Cardiac muscle cell (in vitro differentiated cells and primary cell): ENCODE measurements at regions not wholly inside any gene's neighbourhood (a gene's known extent, or its start where the extent isn't known, plus 50 kb on each side); places are given as distances from the start of the nearest gene placed in this dataset.

Experiments
- DNase-seq, 2 donors: peaks; one replicate each; pipeline versions ENCODE4 v3.0.0 to v3.0.0-alpha.2; 2010 to 2017; ENCODE audit warnings: low read depth in 1 of 2, low spot score in 1 of 2
- H3K27ac ChIP-seq: fragments of 200-600 bp; sonication (generic); 2 replicates; pipeline ENCODE4 v1.5.1; 2016
- H3K27me3 ChIP-seq: fragments of 200-600 bp; sonication (generic); 2 replicates; pipeline ENCODE4 v1.6.0; 2016; ENCODE audit warnings: control low read depth
- H3K36me3 ChIP-seq: fragments of 200-600 bp; sonication (generic); 2 replicates; pipeline ENCODE4 v1.5.1; 2016; ENCODE audit warnings: control low read depth
- H3K4me1 ChIP-seq: fragments of 200-600 bp; sonication (generic); 2 replicates; pipeline ENCODE4 v1.8.1; 2017; ENCODE audit warnings: low read depth, mild to moderate bottlenecking, mixed run types
- H3K4me3 ChIP-seq: fragments of 200-600 bp; sonication (generic); 2 replicates; pipeline ENCODE4 v1.5.1; 2016; ENCODE audit warnings: mild to moderate bottlenecking
- H3K9me3 ChIP-seq: fragments of 200-600 bp; sonication (generic); 2 replicates; pipeline ENCODE4 v1.5.1; 2017; ENCODE audit warnings: low read depth, mild to moderate bottlenecking, control low read depth
- TF ChIP-seq, protein P1 (sequence below): IDR thresholded peaks from 2 replicates; pipeline ENCODE4 v1.5.1; 2012; ENCODE audit warnings: low read depth, mild to moderate bottlenecking, low read length

DNA sequence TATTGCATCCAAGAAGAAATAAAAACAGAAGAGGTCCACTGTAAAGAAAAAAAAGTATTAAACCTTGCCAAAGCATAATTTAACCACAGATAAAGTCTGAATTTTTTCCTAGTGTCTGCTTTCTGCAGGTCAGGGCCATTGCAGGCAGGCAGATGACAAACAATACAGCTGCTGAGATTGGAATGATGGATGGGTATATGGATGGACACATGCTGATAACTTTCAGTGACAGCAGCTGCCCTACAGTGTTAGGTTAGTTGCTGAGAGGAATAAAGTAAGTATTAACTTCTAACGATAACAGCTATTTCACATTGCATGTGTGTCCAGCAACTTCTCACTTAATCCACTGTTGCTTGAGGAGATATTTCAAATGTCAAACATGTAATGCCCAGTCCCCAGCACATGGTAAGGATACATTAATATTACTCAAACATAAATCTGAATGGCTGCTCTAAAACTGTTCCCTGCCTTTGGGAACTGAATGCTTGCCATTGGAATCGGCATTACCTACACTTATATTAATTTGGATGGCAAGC is 515.3 kb downstream of the RMST start:
- DNase-seq, result no peak
- no peaks in the 10 kb centered on the region for H3K36me3 ChIP-seq
- no peaks in the 10 kb centered on the region for H3K9me3 ChIP-seq
- H3K27ac ChIP-seq, result no peak overlapping the region
- H3K4me1 ChIP-seq, result no peaks in the 10 kb centered on the region
- H3K27me3 ChIP-seq, result no peaks in the 10 kb centered on the region
- H3K4me3 ChIP-seq, result no peak overlapping the region
- TF ChIP-seq, protein P1, sequence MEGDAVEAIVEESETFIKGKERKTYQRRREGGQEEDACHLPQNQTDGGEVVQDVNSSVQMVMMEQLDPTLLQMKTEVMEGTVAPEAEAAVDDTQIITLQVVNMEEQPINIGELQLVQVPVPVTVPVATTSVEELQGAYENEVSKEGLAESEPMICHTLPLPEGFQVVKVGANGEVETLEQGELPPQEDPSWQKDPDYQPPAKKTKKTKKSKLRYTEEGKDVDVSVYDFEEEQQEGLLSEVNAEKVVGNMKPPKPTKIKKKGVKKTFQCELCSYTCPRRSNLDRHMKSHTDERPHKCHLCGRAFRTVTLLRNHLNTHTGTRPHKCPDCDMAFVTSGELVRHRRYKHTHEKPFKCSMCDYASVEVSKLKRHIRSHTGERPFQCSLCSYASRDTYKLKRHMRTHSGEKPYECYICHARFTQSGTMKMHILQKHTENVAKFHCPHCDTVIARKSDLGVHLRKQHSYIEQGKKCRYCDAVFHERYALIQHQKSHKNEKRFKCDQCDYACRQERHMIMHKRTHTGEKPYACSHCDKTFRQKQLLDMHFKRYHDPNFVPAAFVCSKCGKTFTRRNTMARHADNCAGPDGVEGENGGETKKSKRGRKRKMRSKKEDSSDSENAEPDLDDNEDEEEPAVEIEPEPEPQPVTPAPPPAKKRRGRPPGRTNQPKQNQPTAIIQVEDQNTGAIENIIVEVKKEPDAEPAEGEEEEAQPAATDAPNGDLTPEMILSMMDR, result no peak

GRCh38 chr12:97982684-97983083 is 520.1 kb downstream of the RMST start:
- no peak overlapping the region for H3K27ac ChIP-seq
- no peak for DNase-seq
- TF ChIP-seq, protein P1, result no peak
- no peaks in the 10 kb centered on the region for H3K36me3 ChIP-seq
- no peak overlapping the region for H3K4me3 ChIP-seq
- no peaks in the 10 kb centered on the region for H3K4me1 ChIP-seq
- no peaks in the 10 kb centered on the region for H3K27me3 ChIP-seq
- H3K9me3 ChIP-seq, result no peaks in the 10 kb centered on the region

DNA sequence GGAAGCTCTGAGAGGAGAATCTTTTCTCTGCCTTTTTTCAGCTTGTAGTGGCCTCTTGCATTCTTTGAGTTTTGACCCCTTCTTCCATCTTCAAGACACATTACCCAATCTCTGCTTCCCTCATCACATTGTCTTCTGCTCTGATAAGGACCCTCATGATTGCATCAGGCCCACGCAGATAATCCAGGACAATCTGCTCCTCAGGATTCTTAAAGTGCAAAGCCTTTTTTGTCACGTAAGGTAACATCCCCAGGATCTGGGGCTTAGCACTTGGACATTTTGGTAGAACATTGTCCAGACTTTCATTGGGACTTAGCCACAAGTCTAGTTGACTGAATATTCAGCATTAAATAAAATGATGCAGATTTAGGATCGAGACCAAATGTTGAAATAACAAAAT is 521.2 kb downstream of the RMST start:
- TF ChIP-seq, protein P1, result no peak
- no peak overlapping the region for H3K4me3 ChIP-seq
- no peaks in the 10 kb centered on the region for H3K9me3 ChIP-seq
- H3K27me3 ChIP-seq, result no peaks in the 10 kb centered on the region
- no peaks in the 10 kb centered on the region for H3K4me1 ChIP-seq
- H3K36me3 ChIP-seq, result no peaks in the 10 kb centered on the region
- no peak for DNase-seq
- no peak overlapping the region for H3K27ac ChIP-seq

- TF ChIP-seq, protein P1, result no peak
- Histone ChIP-seq H3K9me3 (no peaks in the 10 kb centered on the region), H3K27ac (no peak overlapping the region), H3K27me3 (no peaks in the 10 kb centered on the region), H3K36me3 (no peaks in the 10 kb centered on the region), H3K4me3 (no peak overlapping the region), H3K4me1 (no peaks in the 10 kb centered on the region)
- DNase-seq, result no peak
Observed at GRCh38 chr12:97984436-97984835, 521.8 kb downstream of the RMST start.

DNA sequence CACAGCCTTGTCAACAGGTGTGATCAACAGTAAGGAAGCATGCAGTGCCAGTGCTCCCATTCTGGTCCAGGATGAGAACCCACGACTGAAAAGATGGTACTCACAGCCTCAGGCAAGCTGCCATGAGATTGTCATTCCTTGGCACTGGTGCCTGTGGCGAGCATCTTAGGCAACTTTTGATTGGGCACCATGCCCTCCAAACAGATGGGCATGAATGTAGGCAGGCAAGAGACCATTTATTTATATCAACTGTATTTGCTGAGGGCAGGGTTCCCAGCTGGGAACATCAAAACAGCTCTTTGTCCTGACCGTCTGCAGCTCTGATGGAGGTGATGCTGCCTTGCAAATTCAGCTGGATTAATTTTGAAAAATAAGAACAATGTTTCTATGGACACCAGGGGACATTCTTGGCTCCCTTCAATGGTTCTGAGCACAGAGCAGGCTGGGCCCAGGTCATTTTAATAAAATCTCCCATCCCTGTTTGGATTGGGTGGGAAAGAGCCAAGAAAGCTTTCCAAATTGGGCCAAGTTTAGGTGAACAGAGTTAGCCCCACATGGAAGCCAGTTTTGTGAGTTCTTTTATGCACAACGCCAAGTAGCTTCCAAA is 522.5 kb downstream of the RMST start:
- no peak for DNase-seq
- no peak overlapping the region for H3K27ac ChIP-seq
- no peaks in the 10 kb centered on the region for H3K36me3 ChIP-seq
- no peaks in the 10 kb centered on the region for H3K27me3 ChIP-seq
- H3K9me3 ChIP-seq, result no peaks in the 10 kb centered on the region
- TF ChIP-seq, protein P1, result no peak
- H3K4me3 ChIP-seq, result no peak overlapping the region
- no peaks in the 10 kb centered on the region for H3K4me1 ChIP-seq
